ENCODE measurements at regions not wholly inside any gene's neighbourhood (a gene's known extent, or its start where the extent isn't known, plus 50 kb on each side); places are given as distances from the start of the nearest gene placed in this dataset.
A peak's percentile ranks its signal among the peaks of the same experiment; 100 is the strongest.
"Not testable (repeated sequence)": the region's sequence is repeated elsewhere in the genome, so short reads cannot be mapped to it uniquely, and the experiment has no call there.

DNA sequence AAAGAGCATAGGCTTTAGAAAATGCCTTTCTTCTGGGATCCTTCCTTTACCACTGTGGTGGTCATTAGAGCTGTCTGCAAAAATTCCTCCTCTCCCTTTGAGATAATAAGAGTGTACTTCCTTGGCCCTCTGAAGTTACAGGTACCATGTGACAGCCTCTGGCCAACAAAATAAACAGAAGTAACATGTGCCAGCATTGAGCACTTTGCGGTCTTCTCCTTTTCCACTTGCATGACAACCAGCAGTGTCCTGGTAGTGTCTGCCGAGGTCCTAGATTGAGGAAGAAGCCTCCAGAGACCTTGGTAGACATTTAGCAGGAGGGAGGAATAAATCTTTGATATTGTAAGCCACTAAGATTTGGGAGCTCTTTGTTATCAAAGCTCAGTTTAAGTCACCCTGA lies 87.5 kb upstream of the ARID1B start:
- DNase-seq (ENCODE audit: low read depth in 2 of 2), result no peak

- no peak for DNase-seq (ENCODE audit: low read depth in 2 of 2)
These were observed 88.6 kb upstream of the ARID1B start for GRCh38 chr6:156688620-156688971.

DNA sequence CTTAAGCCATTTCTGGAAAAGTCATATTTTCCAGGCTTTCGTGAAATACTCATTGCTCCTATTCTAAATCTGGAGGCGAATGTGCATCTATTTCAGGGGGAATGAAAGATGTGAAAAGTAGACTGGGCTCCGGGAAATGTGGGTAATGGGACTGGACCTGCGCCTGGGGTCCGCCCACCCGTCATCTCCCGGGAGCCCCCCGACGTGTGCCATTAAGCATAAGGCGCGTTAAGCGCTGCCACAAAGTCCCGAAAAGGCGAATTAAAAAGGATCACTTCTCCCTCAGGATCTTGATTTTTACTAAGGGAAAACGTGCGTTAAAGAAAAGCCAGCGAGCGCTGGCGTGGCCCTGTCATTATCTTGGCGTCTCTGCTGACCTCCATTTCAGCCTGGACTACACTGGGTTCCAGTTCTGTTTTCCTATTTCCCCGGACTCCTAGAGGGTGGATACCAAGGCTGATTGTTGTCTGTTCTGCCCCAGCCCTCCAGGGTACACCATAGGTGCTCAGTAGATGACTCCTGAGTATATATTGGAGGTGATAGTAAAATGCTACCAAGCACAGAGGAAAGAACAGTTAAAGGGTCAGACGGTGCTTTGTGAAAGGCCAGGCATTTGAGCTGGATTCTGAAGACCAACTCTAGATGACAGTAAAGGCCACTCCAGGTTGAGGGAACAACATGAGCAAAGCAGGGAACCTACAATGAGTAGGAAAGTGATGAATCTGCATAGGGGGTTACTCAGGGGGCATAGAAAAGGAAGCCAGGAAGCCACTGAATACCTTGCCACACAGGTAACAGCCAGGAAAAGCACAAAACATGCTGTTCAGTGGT lies 89.2 kb upstream of the ARID1B start:
- no peak for DNase-seq (ENCODE audit: low read depth in 2 of 2)

DNA sequence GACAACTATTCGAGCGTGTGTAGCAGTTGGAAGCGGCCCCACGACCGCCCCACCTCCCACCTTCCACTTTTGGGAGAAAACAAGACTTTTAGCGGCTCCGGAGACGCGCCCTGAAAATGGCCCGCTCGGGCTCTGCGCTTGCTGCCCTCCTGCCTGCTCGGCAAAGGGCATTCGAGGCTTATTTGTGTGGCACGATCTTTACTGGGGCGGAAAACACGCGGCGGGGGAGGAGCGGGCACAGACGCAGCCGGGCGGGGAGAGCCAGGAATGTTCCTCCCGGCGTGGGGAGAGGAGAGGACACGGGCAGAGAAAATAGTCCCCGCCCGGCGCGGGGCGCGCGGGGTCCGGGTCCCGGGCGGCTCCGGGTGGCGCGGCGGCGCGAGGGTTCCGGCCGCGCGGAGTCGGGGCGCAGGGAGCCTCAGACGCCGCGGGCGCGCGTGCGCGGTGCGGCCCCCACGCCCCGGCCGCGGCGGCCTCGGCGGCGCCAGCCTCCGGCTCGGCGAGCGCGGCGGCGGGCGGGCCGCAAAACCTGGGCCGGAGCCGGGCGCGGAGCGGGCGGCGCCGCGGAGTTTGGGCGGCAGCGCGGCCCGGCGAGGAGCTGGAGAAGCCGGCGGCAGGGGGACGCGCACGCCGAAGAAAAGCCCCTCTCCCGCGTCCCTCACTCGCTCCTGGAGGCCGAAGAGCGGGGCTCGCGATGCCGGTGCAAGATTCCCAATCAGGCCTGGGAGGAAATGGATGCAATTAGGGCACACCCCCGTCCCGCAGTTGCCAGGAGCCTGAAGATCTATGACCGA lies 90.0 kb upstream of the ARID1B start:
- peak; percentile 43 to 72 for DNase-seq (ENCODE audit: low read depth in 2 of 2)

DNA sequence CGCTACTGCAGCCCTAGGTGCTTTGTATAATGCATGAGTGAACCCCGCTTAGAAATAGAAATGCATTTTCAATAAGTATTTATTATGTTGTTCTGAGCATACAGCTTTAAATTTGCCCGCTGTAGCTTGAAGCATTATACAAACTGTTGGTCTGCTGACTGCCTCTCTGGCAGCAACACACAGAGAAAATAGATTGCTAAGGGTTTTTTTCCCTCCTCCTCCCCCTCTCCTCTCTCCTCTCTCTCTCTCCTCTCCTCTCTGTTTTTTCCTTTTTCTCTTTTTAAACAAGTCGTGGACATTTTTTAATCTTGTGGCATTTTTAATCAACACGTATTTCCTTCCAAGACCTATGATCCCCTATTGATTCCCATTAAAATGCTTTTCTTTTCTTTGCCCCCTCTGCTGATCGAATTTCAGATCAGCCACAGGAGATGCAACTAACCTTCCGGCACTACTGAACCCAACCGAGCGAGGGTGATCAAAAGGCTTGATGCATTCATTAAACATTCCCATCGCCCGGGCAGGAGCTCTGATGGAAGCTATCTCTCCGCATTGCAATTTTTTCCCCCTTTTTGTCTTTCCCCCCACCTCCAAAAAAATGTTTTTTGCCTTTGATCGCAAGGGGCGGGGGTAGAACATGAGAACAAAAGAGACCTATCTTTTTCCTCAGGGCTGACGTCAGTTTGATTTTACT lies 90.7 kb upstream of the ARID1B start:
- DNase-seq (ENCODE audit: low read depth in 2 of 2), result peak in 1 of 2 donors; percentile 4

- DNase-seq (ENCODE audit: low read depth in 2 of 2), result no peak
These were observed 91.4 kb upstream of the ARID1B start for GRCh38 chr6:156685823-156686222.

- DNase-seq (ENCODE audit: low read depth in 2 of 2), result no peak
These were observed 93.4 kb upstream of the ARID1B start for GRCh38 chr6:156683821-156684220.

GRCh38 chr6:156676721-156677120 lies 100.5 kb upstream of the ARID1B start:
- DNase-seq (ENCODE audit: low read depth in 2 of 2), result no peak

- no peak for DNase-seq (ENCODE audit: low read depth in 2 of 2)
These were observed 103.0 kb upstream of the ARID1B start for GRCh38 chr6:156674197-156674596.

DNA sequence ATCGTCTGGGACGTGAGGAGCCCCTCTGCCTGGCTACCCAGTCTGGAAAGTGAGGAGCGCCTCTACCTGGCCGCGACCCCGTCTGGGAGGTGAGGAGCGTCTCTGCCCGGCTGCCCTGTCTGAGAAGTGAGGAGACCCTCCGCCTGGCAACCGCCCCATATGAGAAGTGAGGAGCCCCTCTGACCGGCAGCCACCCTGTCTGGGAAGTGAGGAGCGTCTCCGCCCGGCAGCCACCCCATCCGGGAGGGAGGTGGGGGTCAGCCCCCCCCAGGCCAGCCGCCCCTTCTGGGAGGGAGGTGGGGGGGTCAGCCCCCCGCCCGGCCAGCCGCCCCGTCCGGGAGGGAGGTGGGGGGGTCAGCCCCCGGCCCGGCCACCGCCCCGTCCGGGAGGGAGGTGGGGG lies 107.1 kb upstream of the ARID1B start:
- not testable (repeated sequence) for DNase-seq (ENCODE audit: low read depth in 2 of 2)

GRCh38 chr6:156662025-156662445 lies 115.1 kb upstream of the ARID1B start:
- DNase-seq (ENCODE audit: low read depth in 2 of 2), result peak in 1 of 2 donors; percentile 28

GRCh38 chr6:156660389-156660788 lies 116.8 kb upstream of the ARID1B start:
- no peak for DNase-seq (ENCODE audit: low read depth in 2 of 2)

GRCh38 chr6:156659822-156660198 lies 117.4 kb upstream of the ARID1B start:
- no peak for DNase-seq (ENCODE audit: low read depth in 2 of 2)

DNA sequence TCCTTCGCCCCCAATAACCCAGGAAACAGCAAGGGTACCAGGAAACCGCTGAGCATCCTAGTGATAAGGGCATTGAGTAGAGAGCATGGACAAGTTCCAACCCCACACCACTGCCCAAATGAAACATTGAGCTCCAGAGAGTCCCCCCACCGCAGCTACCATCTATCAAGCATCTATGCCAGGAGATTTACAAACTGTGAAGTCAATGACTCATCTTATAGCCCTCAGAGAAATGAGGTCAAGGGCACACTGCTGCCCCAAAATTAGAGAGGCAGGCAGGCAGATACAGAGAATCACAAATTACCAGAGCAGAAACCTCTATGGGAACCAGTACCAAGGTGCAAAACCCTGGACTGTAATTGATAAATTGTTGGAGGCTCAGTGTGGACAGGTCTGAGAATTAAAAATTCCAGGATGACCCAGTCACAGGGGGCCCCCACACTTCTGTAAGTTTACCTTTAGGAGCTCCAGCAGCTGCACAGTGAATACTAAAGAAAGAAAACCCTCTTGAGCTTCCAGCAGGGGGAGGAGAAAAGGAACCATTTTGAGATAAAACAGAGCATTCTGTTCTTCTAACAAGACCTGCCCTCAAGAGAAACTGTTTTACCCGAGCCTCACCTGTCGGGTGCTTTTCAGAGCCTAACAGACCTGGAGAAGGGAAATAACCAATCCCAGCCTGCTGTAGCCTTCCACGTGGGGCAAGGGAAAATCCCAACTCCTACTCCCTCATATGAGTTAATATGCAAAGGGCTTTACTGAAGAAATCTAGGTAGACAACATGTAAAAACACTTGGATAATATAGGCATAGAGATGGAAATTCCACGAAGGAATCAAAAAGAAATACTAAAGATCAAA lies 118.0 kb upstream of the ARID1B start:
- no peak for DNase-seq (ENCODE audit: low read depth in 2 of 2)

- DNase-seq (ENCODE audit: low read depth in 2 of 2), result no peak
These were observed 118.8 kb upstream of the ARID1B start for GRCh38 chr6:156658186-156658965.

DNA sequence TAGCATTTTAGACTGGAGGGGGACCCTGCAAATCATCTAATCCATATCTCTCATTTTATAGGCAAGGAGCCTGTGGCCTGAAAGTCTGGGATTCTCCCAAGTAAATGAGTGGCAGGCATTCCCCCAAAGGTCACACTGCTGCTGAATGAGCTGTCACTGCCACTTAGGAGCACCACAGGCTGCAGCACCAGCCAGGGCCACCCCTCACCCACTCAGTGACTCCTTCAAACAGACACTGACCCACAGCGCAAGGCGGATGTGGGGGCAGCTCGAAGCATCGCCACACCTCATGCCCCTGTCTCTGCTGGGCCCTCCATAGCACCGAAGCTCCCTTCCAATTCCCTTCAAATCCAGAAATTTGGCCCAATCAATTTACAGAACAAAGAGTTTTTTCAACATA lies 119.9 kb upstream of the ARID1B start:
- DNase-seq (ENCODE audit: low read depth in 2 of 2), result no peak

DNA sequence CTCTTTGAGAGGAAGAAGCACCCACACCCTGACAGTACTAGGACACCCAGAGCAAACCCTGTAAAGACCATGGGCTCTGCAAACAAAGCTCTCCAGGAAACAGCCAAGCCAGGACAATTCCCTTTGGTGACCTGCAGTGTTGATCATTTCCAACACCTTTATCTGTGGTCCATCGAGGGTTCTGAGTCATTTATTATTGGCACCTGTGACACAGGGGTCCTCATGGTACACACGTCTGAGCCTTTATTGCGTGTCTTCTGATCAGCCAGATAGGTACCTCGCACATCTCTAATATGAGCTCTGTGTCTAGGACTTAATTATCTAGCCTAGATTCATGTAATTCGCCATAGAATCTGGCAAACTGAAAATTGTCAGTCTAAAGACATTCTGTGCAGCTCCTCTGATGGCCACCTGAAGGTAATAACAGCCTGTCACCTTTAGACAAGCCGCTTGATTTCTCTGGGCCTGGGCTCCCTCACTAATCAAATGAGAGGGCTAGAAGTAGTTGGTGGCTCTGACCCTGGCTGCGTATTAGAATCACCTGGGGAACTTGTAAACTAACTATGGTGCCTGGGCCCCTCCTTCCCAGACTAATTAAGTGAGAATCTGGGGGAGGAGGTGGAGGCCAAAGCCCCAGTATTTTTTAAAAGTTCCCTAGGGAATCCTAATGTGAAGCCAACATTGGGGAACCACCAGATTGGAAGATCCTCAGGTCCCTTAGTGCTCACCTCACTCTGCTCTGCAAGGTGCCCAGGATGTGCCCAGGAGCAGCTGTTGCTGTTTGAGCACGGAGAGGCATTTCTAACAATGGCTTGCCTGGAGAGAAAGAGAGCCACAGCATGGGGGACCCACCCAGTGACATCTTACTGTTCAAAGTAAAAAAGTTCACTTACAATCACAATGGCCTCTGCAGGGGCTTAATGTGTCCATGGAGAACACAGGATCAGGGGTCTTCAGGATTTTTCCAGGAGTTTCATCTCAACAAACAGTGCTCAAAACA lies 122.0 kb upstream of the ARID1B start:
- DNase-seq (ENCODE audit: low read depth in 2 of 2), result no peak

GRCh38 chr6:156652231-156652750 lies 124.9 kb upstream of the ARID1B start:
- DNase-seq (ENCODE audit: low read depth in 2 of 2), result no peak

GRCh38 chr6:156651486-156651885 lies 125.7 kb upstream of the ARID1B start:
- DNase-seq (ENCODE audit: low read depth in 2 of 2), result no peak
